Bronchial epithelial cell (primary cell): ENCODE measurements at regions not wholly inside any gene's neighbourhood (a gene's known extent, or its start where the extent isn't known, plus 50 kb on each side); places are given as distances from the start of the nearest gene placed in this dataset.

ENCODE experiments used
- DNase-seq: peaks from one replicate; pipeline ENCODE4 v3.0.0-alpha.2; 2010; ENCODE audit warnings: low read depth
- FAIRE-seq: peaks from 2 replicates; lab custom pipeline; 2011; peaks lifted over from hg19 to GRCh38; lab: Jason Lieb, UNC
- H3K27me3 ChIP-seq: 2 replicates; pipeline ENCODE4 v1.5.1; 2011; ENCODE audit warnings: low read length; ENCODE audit not compliant: control insufficient read depth, insufficient read depth
- H3K36me3 ChIP-seq: 2 replicates; pipeline ENCODE4 v1.5.1; 2011; ENCODE audit warnings: low read length; ENCODE audit not compliant: control insufficient read depth, insufficient read depth
- H3K4me3 ChIP-seq: 2 replicates; pipeline ENCODE4 v1.5.1; 2011; ENCODE audit warnings: mild to moderate bottlenecking, low read depth, low read length, control low read depth
- TF ChIP-seq, protein P1 (sequence below): IDR thresholded peaks from 2 replicates; pipeline ENCODE4 v1.5.1; 2011; ENCODE audit warnings: mild to moderate bottlenecking, moderate library complexity, low read length, control low read depth, inconsistent platforms; ENCODE audit not compliant: insufficient read depth, severe bottlenecking

GRCh38 chr9:80538976-80539375, 967.2 kb downstream of the TLE4 start:
- FAIRE-seq (no peak), DNase-seq (no peak)
- TF ChIP-seq, protein P1, sequence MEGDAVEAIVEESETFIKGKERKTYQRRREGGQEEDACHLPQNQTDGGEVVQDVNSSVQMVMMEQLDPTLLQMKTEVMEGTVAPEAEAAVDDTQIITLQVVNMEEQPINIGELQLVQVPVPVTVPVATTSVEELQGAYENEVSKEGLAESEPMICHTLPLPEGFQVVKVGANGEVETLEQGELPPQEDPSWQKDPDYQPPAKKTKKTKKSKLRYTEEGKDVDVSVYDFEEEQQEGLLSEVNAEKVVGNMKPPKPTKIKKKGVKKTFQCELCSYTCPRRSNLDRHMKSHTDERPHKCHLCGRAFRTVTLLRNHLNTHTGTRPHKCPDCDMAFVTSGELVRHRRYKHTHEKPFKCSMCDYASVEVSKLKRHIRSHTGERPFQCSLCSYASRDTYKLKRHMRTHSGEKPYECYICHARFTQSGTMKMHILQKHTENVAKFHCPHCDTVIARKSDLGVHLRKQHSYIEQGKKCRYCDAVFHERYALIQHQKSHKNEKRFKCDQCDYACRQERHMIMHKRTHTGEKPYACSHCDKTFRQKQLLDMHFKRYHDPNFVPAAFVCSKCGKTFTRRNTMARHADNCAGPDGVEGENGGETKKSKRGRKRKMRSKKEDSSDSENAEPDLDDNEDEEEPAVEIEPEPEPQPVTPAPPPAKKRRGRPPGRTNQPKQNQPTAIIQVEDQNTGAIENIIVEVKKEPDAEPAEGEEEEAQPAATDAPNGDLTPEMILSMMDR: no peak
- no peaks in the 10 kb centered on the region for H3K27me3 ChIP-seq
- H3K4me3 ChIP-seq: no peak overlapping the region
- no peaks in the 10 kb centered on the region for H3K36me3 ChIP-seq

DNA sequence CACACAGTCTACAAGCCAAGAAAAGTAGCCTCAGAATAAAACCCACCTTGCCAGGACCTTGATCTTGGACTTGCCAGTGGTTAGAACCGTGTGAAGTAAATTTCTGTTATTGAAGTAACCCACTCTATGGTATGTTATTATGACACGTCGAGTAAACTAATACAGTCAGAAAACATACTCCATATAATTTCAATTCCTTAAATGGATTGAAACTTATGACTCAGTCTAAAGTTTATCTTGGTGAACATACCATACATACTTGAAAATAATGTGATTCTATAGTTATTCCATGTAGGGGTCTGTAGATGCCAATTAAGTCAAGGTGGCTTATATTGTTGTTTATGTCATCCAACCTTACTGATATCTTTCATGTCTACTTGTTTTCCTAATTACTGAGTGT, 950.7 kb downstream of the TLE4 start:
- no peak for FAIRE-seq
- H3K27me3 ChIP-seq: no peaks in the 10 kb centered on the region
- TF ChIP-seq, protein P1: no peak
- DNase-seq: no peak
- no peak overlapping the region for H3K4me3 ChIP-seq
- no peaks in the 10 kb centered on the region for H3K36me3 ChIP-seq

DNA sequence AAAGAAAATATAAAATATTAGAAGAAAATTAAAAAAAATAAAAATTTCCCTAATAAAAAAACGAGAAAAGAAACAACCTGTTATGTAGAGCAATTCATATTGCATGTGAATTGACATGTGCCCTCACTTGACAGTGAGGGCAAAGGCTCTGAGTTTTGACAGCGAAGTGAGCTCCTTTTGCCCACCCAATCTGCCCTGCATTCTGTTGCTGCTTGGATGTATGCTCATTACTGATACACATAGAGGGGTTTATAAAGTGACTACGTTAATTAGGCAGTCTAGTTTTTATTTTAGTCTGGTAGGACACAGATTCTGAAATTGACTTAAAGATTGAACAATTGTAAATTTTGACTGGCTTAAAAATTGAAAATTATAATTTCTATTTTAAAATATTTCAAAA, 949.4 kb downstream of the TLE4 start:
- FAIRE-seq: no peak
- H3K36me3 ChIP-seq: no peaks in the 10 kb centered on the region
- DNase-seq: no peak
- H3K4me3 ChIP-seq: no peak overlapping the region
- no peaks in the 10 kb centered on the region for H3K27me3 ChIP-seq
- TF ChIP-seq, protein P1: no peak

DNA sequence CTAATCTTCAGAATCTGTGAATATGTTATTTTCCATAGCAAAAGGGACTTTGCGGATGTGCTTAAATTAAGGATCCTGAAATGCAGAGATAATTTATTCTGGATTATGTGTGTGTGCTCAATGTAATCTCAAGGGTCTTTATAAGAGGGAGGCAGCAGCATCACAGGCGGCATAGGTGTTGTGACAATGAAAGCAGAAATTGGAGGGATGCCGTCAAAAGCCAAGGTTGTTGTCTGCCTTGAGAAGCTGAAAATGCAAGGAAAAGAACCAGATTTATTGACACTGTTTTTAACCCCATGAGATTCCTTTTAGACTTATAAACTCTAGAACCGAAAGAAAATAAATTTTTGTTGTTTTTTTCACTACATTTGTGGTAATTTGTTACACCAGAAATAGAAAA, 948.5 kb downstream of the TLE4 start:
- TF ChIP-seq, protein P1: no peak
- Histone ChIP-seq H3K36me3 (no peaks in the 10 kb centered on the region), H3K27me3 (no peaks in the 10 kb centered on the region), H3K4me3 (no peak overlapping the region)
- FAIRE-seq (no peak), DNase-seq (no peak)

- no peak overlapping the region for H3K4me3 ChIP-seq
- TF ChIP-seq, protein P1: no peak
- no peaks in the 10 kb centered on the region for H3K27me3 ChIP-seq
- no peaks in the 10 kb centered on the region for H3K36me3 ChIP-seq
- no peak for DNase-seq
- FAIRE-seq: no peak
These were observed 946.7 kb downstream of the TLE4 start for GRCh38 chr9:80518441-80518840.

- TF ChIP-seq, protein P1: no peak
- FAIRE-seq: no peak
- no peaks in the 10 kb centered on the region for H3K27me3 ChIP-seq
- H3K4me3 ChIP-seq: no peak overlapping the region
- no peaks in the 10 kb centered on the region for H3K36me3 ChIP-seq
- no peak for DNase-seq
These were observed 944.9 kb downstream of the TLE4 start for GRCh38 chr9:80516679-80517078.
